Activated naive CD8-positive, alpha-beta T cell treated with anti-CD3 and anti-CD28 coated beads, Interleukin-2, amount 50 U/mL, for 16 hours (primary cell): ENCODE measurements at regions not wholly inside any gene's neighbourhood (a gene's known extent, or its start where the extent isn't known, plus 50 kb on each side); places are given as distances from the start of the nearest gene placed in this dataset.
A peak's percentile ranks its signal among the peaks of the same experiment; 100 is the strongest.

Source experiments
- DNase-seq: peaks from one replicate; pipeline ENCODE4 v3.0.0-alpha.2; 2020; ENCODE audit warnings: low read depth, low spot score

DNA sequence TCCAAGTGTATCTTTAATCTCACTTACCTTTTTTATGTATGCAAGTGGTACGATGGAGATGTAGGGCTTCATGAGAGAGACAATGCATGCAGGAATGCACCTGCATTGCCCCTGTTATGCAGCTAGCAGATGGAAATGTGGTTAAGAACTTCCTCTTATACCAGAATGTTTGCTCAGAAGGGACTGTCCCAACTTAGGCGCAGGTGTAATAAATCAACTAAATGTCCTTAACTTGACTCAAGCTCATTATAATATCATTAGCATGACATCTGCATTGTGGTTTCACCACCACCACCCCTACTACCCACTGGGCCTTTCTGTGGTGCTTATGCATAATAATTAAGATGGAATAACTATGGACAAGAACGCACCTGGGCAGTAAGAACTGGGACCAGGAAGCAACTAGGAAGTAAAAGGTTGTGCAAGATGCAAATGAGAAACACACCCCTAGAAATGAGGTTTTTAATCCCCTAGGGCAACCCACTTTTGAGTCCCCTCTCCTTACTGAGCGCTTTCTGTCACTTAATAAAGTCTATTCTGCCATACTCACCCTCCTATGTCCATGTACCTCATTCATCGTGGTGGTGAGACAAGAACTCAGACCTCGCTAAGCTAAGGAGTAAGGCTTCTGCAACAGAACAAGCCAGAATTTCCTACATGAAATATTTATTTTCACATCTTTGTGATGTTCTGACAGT, 1103.3 kb upstream of the B3GALT2 start:
- DNase-seq = peak; percentile 3

DNA sequence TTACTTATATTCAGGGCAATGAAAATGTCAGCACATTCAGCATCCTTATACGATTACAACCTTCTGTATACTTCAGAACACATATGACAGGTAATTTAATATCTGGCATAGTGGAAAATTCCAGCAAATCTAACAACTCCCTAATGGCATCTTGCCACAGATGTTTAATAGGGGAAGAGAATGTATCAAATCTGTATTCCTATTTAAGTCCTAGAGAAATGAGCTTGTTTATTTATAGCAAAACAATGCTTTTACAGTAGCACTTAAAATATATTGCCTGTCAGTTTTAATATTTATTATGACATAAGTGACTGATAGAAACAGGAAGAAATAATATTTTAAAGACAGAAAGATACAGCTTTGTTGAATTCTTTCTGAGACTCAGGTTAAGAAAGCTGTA, 1101.8 kb upstream of the B3GALT2 start:
- no peak for DNase-seq

DNA sequence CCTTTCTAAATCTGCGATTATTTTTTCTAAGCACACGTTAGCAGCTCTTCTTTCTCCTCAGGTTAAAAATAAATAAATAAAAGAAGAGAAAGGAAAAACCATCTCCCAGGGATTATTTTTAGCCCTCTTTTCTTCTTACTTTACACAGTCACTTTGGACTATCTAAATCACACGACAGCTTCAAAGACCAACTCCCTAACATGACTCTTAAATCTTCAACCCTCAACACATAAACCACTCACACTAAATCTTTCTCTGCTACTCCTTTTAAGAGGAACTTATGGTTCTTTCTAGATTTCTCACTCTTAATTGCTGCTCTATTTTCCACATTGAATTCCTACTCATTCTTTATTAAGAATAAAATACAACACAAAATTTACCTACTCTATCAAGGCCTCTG, 1095.0 kb upstream of the B3GALT2 start:
- no peak for DNase-seq

DNA sequence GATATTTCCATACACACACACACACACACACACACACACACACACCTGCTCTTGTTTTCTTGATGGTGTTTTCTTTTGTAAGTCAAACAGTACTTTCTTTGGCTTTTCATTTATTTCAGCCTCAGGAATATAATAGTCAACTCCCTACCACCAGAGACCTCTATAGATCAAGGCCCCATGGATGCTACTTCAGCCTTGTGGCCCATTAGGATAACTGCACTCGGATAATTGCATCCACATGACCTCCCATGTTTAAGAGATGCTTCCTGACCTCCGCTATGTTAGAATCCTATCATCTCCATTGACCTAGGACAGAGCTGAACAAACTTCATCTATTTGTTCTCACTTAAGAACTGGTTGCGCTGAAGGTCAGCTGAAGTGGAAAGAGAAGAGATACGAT, 1094.0 kb upstream of the B3GALT2 start:
- no peak for DNase-seq

DNA sequence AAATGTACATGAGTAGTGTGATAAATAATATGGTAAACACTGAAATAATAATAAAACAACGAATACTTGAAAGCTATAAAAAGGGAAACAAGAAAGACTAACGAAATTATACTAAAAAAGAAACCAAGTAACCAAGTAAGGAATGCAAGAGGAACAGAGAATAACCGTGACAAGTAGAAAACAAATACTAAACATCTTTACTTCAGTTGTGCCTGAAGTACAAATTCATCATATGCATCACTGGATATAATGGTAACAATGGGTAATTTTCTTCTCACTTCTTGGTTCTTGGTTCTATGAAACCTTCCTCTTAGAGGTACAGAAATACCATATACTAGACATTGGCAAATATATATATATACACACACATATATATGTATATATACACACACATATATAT, 1093.6 kb upstream of the B3GALT2 start:
- no peak for DNase-seq

DNA sequence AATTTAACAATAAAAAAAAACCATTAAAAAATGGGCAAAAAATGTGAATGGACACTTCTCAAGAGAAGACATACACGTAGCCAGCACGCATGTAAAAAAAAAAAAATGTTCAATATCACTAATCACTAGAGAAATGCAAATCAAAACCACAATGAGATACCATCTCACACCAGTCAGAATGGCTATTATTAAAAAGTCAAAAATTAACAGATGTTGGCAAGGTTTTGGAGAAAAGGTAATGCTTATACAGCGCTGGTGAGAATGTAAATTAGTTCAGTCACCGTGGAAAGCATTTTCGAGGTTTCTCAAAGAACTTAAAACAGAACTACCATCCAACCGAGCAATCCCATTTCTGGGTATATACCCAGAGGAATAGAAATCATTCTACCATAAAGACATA, 1091.5 kb upstream of the B3GALT2 start:
- no peak for DNase-seq

DNA sequence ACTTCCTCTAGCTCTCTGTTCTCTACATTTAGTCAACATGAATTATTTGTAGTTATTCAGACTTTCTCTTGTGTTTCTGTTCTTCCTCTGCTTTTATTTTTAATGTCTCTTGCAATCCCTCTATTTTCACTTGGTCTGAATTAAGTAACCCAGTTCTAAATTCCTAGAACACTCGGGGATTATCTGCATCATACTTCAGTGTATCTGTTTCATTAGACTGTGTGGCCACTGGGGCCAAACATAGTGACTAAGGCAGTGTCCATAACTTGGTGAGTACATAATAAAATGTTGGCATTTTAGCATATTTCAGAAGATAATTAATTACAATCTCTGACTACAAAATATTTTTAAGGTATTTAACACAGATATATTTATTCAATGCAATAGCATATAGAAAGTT, 1087.2 kb upstream of the B3GALT2 start:
- no peak for DNase-seq

DNA sequence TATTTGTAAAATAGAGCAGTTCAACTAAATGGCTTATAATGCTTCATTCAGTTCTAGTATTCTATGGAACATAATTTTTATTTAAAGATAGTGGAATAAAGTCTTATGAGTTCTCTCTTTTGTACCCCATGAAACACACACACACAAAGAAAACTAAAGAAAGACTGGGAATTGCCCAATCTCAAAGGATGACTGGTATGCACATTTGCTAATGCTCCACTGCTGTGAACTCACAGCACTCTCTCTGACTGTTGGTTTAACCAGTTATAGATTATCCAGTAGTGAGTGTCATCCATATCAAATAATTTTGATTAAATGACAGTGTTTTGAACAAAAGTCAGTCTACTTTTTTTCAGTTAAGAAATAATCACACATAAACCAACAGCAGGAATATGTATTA, 1082.4 kb upstream of the B3GALT2 start:
- no peak for DNase-seq

DNA sequence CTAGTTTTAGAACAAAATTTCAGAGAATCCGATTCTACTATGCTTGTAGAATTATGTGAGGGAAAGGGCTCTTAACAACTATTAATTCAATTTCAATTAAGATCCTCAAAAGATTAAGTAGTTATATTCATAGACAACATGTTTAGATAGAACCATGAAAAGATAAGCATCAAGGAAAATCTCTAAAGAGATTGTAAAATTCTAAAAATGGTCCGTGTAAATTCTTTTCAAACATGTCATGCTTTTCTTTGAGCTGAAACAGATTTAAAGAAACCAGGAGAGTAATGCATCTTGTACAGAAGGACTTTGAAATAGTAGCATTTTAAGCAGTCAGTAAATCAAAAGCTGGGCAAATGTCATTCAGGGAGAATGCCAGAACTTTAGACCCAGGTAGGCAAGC, 1080.6 kb upstream of the B3GALT2 start:
- no peak for DNase-seq

DNA sequence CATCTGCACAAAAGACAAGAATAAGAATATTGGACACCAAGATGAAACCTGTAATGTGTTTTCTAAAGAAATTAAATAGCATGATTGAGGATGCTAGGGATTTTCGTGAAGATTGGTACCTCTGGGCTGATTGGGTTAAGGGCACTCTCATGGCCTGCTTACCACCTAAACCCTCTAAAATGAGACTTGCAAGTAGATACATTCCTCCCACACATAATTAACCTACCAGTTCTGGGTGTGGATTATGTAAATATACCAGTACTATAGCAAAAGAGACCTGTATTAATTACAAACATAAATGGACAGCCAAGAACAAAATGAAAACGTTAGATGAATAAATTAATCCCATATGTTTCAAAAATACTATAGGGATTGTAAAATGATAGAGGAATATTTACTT, 1069.6 kb upstream of the B3GALT2 start:
- DNase-seq = no peak

DNA sequence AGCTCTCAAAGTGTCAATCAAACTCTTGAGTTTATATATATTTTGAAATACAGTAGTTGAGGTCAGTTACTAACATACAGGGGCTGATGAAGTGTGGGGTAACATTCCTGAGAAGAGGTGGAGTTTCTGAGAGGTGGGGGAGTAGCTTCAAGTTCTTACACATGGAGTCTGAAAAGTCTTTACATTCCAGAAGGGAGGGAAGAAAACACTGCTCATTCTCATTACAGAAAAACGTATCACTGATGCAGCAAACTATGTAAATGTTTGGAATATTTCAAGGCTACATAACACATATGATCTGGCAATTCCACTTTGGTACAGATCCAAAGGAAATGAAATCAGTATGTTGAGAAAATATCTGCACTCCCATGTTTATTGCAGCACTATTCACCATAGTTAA, 1065.8 kb upstream of the B3GALT2 start:
- no peak for DNase-seq

DNA sequence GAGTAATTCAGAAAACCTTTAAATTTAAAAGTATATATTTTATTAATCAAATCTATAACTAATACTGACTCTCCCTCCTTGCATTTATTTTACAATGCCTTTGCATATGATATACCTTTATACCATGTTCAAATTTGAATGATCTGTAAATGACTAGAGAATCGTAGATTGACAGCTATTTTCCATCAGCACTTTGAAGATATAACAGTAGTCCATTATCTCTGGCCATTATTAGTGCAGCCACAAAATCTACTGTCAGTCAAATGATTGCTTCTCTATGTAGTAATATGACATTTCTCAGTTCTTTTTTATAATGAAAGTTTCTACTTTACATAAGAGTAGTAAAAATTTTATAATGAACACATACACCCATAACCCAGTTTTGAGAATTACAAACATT, 1054.8 kb upstream of the B3GALT2 start:
- DNase-seq = no peak

DNA sequence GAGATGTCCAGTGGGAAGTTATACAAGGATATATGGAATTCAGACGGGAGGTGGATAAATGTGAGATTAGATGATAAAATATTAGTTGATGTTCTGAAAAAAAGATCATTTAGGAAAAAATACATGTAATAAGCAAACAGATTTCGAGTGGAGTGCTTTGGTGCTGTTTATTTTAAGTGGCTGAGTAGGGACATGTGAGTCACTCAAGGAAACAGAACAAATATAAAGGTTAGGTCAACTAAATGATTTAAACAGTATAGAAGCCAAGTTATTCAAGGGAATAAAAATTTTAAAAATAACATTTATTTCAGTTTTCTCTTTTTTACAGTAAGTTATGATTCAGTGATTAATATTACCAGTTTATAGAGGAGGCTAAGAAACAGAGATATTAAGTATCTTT, 1046.7 kb upstream of the B3GALT2 start:
- no peak for DNase-seq

DNA sequence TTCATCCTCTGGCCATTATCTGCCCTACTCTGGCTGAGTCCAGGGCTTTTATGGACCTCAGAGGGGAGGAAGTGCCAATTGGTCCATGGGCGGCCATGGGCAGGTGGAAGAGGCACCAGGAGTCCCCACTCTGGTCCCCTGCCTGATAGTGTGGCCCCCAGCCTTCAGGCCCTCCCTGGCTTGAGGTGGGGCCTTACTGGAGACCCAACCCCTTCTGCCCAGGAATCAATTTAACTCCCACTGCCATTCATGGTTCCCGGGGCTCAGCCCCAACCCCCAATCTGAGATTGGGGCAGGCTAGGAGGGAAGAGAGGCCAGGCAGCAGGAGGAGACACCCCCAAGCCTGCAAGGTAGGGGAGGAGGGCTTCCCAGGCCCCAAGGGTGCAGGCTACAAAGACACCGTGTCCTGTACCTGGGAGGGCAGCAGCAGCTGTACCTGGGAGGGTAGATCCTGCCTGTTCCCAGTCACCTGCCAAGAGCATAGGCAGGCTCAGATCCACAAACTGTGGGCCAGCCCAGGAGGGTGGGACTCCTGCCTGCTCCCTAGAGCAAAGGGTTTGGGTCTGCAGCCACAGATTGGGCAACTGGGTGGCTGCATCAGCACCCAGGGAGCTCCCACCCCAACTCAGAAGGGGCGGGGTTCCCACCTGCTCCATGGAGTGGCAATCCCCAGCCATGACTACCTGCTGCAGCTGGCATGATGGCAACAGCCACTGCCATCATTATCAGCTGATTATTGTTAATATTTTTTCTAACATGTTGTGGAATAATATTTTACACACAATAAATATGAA, 1044.1 kb upstream of the B3GALT2 start:
- no peak for DNase-seq

DNA sequence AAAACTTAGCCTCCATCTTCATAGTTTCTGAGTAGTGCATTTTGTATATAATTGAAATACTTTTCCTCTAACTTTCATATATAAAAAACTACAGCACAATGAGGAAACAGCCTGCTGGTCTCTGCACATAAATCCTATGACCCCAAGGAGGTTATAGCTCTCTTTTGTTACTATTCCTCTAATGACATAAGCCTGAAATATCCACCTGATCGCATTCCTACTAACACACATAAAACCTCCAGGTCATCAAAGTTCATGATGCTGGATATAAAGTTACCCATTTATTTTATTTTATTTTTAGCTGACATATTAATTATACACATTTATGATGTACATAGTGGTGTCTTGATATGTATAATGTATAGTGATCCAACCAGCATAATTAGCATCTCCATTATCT, 1042.0 kb upstream of the B3GALT2 start:
- DNase-seq = no peak

DNA sequence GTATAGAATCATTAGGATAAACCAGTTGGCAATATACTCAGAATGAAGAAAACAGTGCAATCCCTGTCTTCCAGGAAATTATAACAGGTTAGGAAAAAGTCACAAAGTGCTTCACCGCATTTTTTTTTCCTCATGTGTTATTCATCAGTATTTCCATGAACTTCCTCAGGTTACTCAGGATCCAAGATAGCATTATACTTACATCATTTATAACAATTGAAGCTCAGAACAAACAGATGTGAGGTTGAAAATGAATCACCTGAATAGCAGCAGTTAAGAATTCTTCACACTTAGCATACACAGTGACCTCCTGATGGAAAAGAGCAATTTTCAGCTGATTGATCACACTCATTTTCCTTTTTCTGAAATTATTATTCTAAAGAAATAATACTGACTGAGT, 1040.7 kb upstream of the B3GALT2 start:
- no peak for DNase-seq

DNA sequence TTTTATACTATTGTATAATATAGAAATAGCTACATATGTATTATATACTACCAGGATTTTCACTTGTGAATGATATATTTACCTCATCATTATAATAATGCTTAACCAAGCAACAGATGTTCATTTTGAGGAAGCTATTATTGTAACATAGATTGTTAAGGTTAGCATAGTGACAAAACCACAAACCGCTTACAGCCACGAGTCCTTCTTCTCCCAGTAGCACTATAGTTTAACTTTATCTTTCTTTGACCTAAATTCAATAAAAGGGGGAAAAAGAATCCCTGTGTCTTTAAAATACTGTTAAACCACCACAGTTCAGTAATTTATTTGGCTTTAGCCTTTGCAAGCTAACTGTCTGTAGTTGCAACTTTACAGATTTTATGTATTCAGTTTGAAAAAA, 1039.4 kb upstream of the B3GALT2 start:
- DNase-seq = no peak

DNA sequence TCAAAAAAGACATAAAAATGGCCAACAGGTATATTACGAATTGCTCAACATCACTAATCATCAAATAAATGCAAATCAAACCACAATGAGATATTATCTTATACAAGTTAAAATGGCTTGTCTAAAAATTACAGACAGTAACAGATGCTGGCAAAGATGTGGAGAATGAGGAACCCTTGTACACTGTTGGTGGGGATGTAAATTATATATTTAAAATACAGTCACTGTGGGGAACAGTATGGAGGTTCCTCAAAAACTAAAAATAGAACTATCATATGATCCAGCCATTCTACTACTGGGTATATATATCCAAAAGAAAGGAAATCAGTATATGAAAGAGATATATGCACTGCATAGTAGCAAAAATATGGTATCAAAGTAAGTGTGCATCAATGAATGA, 1037.2 kb upstream of the B3GALT2 start:
- DNase-seq = no peak

DNA sequence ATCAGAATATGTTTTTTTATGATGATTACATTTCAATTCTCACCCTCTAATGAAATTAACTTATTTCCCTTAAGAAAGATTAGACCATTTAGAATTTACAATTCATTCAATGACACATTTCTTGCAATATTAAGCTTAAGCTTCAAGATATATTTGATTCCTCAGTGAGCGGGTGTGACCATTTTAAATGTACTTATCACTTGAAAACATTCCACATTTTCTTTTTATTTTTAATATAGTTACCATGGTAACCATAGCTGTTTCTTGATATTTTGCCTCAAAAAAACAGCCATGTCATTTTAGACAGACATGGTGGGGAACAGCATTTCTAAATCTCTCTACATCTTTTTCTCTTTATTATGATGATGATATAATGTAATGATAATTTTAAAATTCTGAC, 1029.0 kb upstream of the B3GALT2 start:
- no peak for DNase-seq

DNA sequence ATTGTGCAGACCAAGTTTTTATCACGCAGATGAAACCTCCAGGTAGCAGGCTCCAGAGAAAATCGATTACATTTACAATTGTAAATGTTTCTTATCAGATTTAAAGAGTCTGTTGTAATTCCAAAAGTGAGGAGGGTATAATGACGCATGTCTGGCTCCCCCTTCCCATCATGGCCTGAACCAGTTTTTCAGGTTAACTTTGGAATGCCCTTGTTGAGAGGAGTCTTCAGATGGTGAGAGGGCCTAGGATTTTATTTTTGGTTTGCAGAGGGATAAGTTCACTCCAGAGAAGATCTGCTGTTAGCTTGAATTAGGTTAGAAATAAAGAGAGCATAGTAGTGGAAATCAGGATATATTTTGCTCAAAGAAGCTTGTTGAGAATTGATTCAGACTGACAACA, 1028.3 kb upstream of the B3GALT2 start:
- DNase-seq = no peak

DNA sequence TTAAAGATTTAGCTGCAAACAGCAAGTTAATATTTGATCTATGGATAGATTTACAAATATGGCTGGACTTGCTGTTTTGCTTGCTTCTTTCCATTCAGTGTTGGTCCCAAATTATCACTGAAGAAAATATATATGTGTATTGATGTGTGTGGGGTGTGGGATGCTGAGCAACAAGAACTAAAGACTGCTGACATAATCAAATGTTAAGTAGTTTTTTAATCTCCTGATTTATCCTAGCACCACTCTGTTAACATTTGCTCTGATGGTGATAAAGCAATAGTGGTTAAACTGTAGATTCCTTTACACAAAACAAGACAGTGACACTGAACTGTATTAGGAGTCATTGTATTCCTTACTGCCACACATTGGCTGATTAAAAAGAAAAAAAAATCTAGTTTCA, 1023.5 kb upstream of the B3GALT2 start:
- DNase-seq = no peak

DNA sequence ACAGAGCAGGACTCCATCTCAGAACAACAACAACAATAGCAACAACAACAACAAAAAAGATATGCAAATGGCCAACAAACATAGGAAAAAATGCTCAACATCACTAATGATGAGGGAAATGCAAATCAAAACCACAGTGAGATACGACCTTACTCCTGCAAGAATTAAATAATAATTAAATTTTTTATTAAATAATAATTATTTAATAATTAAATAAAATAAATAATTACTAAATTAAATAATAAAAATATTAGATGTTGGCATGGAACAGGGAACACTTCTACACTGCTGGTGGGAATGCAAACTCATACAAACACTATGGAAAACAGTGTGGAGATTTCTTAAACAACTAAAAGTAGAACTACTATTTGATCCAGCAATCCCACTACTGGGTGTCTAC, 1022.3 kb upstream of the B3GALT2 start:
- DNase-seq = no peak

DNA sequence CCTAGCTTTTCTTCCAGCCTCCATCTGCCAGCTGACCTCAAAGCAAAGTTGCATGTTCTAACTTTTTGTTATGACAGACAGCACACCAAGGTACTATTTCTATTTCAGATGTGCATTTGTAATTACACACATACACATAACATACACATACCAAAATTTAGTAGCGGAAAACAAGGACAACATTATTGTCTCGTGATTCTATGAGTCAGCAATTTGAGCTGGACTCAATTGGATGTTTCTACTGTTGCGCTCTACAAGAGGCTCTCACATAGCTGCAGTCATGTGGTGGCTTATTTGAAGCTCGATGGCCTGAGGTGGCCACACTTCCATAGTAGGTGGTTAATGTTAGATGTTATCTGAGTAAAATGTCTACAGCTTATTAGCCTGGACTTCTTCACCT, 1010.1 kb upstream of the B3GALT2 start:
- DNase-seq = no peak

DNA sequence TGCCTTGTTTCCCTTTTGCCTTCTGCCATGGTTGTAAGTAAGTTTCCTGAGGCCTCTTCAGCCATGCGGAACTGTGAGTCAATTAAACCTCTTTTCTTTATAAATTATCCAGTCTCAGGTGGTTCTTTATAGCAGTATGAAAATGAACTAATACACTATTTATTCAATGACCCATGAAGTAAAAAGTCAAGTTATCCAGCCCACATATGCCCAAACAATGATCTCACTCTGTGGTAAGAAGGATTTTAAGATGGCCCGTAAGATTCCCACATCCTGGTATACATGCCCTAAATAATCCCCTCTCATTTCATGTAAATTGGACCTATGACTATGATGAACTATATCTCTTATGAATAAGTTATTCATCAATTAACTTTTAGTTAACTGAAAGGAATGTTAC, 1008.3 kb upstream of the B3GALT2 start:
- no peak for DNase-seq
